SK-N-SH (cell line): ENCODE measurements at regions not wholly inside any gene's neighbourhood (a gene's known extent, or its start where the extent isn't known, plus 50 kb on each side); places are given as distances from the start of the nearest gene placed in this dataset.

ENCODE experiments used
- CTCF ChIA-PET: fragments of 300-600, 350-600 bp; formaldehyde crosslinking; extraction: SDS; loops from one replicate; lab custom pipeline; 2021; lab: Yijun Ruan, JAX
- POLR2A ChIA-PET: fragments of 350-600 bp; sonication (Branson Sonifier 250); formaldehyde crosslinking; extraction: SDS; loops from one replicate; lab custom pipeline; 2020; ENCODE audit warnings: antibody characterized with exemption, inconsistent platforms; lab: Yijun Ruan, JAX
- DNase-seq: peaks from one replicate; pipeline ENCODE4 v3.0.0; 2012
- H2AFZ ChIP-seq: fragments of 200-600 bp; sonication (generic); 2 replicates; pipeline ENCODE4 v1.8.1; 2016; ENCODE audit warnings: antibody characterized with exemption, mild to moderate bottlenecking, low read depth
- H3F3A ChIP-seq: fragments of 200-600 bp; sonication (generic); replicated peaks from 2 replicates; pipeline ENCODE3; 2016; ENCODE audit warnings: antibody characterized with exemption, mild to moderate bottlenecking; ENCODE audit not compliant: insufficient read depth
- H3K27ac ChIP-seq, 2 experiments: fragments of 200-500 bp in 1 of 2; fragments of 200-600 bp in 1 of 2; sonication (Bioruptor generic) in 1 of 2; sonication (generic), shearing (Covaris generic) in 1 of 2; 2 replicates each; pipeline versions ENCODE4 v1.5.1 to v1.6.1; 2014 to 2016; ENCODE audit warnings: low read depth in 2 of 2, inconsistent platforms in 1 of 2, low read length in 1 of 2, mild to moderate bottlenecking in 1 of 2, mixed read lengths in 1 of 2
- H3K27me3 ChIP-seq: fragments of 200-600 bp; sonication (generic), shearing (Covaris generic); 2 replicates; pipeline ENCODE4 v1.6.1; 2016; ENCODE audit warnings: mixed run types; ENCODE audit not compliant: insufficient read depth
- H3K36me3 ChIP-seq, 2 experiments: fragments of 200-500 bp in 1 of 2; fragments of 200-600 bp in 1 of 2; sonication (Bioruptor generic) in 1 of 2; sonication (generic) in 1 of 2; replicated peaks in 1 of 2; 2 replicates each; pipeline versions ENCODE3 to v1.5.1; 2014 to 2016; ENCODE audit warnings: low read length in 1 of 2, mild to moderate bottlenecking in 1 of 2; ENCODE audit not compliant: insufficient read depth in 2 of 2, control insufficient read depth in 1 of 2
- H3K4me1 ChIP-seq, 2 experiments: fragments of 200-500 bp in 1 of 2; fragments of 200-600 bp in 1 of 2; sonication (Bioruptor generic) in 1 of 2; sonication (generic), shearing (Covaris generic) in 1 of 2; 2 replicates each; pipeline versions ENCODE4 v1.5.1 to v1.6.1; 2014 to 2016; ENCODE audit warnings: low read depth in 1 of 2, low read length in 1 of 2, mixed run types in 1 of 2; ENCODE audit not compliant: insufficient read depth in 2 of 2, control insufficient read depth in 1 of 2
- H3K4me2 ChIP-seq: fragments of 200-600 bp; sonication (generic), shearing (Covaris generic); 2 replicates; pipeline ENCODE4 v1.6.1; 2017; ENCODE audit warnings: mixed run types
- H3K4me3 ChIP-seq, 2 experiments: fragments of 200-500 bp in 1 of 2; fragments of 200-600 bp in 1 of 2; sonication (Bioruptor generic) in 1 of 2; sonication (generic), shearing (Covaris generic) in 1 of 2; 2 replicates each; pipeline versions ENCODE4 v1.5.1 to v1.8.1; 2014 to 2016; ENCODE audit warnings: low read depth in 2 of 2, inconsistent platforms in 1 of 2, low read length in 1 of 2, mild to moderate bottlenecking in 1 of 2, mixed read lengths in 1 of 2, moderate library complexity in 1 of 2
- H3K79me2 ChIP-seq: fragments of 200-600 bp; sonication (generic); 2 replicates; pipeline ENCODE4 v1.8.1; 2017; ENCODE audit warnings: mild to moderate bottlenecking; ENCODE audit not compliant: insufficient read depth
- H3K9ac ChIP-seq: fragments of 200-600 bp; sonication (generic); 2 replicates; pipeline ENCODE4 v1.6.1; 2017; ENCODE audit warnings: mixed run types
- H3K9me2 ChIP-seq: fragments of 200-600 bp; sonication (generic); 2 replicates; pipeline ENCODE4 v1.6.1; 2017; ENCODE audit warnings: mixed run types
- H3K9me3 ChIP-seq: fragments of 200-600 bp; sonication (generic); 2 replicates; pipeline ENCODE4 v1.6.1; 2017; ENCODE audit warnings: mixed run types, mild to moderate bottlenecking, moderate library complexity
- H4K20me1 ChIP-seq: fragments of 200-600 bp; sonication (generic); 2 replicates; pipeline ENCODE4 v1.6.1; 2017; ENCODE audit warnings: mild to moderate bottlenecking, mixed run types; ENCODE audit not compliant: insufficient read depth
- ELF1 ChIP-seq: IDR thresholded peaks from 2 replicates; pipeline ENCODE4 v1.4.0; 2012
- EP300 ChIP-seq, 2 experiments: IDR thresholded peaks; 2 replicates each; pipeline versions ENCODE4 v1.4.0 to v1.6.1; 2012; ENCODE audit warnings: borderline replicate concordance in 1 of 2, low read depth in 1 of 2, low read length in 1 of 2
- EZH2phosphoT487 ChIP-seq: fragments of 200-600 bp; sonication (generic); IDR thresholded peaks from 2 replicates; pipeline ENCODE4 v1.6.1; 2017; ENCODE audit warnings: low read depth, mixed run types, mild to moderate bottlenecking, antibody characterized with exemption, moderate library complexity, borderline replicate concordance
- FOSL2 ChIP-seq: IDR thresholded peaks from 2 replicates; pipeline ENCODE4 v1.4.0; 2012; ENCODE audit warnings: low read depth, mild to moderate bottlenecking, moderate library complexity, borderline replicate concordance
- FOXM1 ChIP-seq: IDR thresholded peaks from 2 replicates; pipeline ENCODE4 v1.4.0; 2012; ENCODE audit warnings: low read depth, mild to moderate bottlenecking
- GABPA ChIP-seq: IDR thresholded peaks from 2 replicates; pipeline ENCODE4 v1.4.0; 2012; ENCODE audit warnings: low read depth, mild to moderate bottlenecking
- IRF3 ChIP-seq: fragments of 150-350 bp; IDR thresholded peaks from 2 replicates; pipeline ENCODE4 v1.6.1; 2016; ENCODE audit warnings: mild to moderate bottlenecking, low read depth, low read length
- MAX ChIP-seq: IDR thresholded peaks from 2 replicates; pipeline ENCODE4 v1.4.0; 2012; ENCODE audit warnings: low read depth
- MEF2A ChIP-seq: IDR thresholded peaks from 2 replicates; pipeline ENCODE4 v1.4.0; 2012; ENCODE audit warnings: low read depth, borderline replicate concordance
- MXI1 ChIP-seq: IDR thresholded peaks from 2 replicates; pipeline ENCODE4 v1.6.1; 2012; ENCODE audit warnings: mild to moderate bottlenecking, low read depth, low read length, improper control_type of control experiment
- NFIC ChIP-seq: IDR thresholded peaks from 2 replicates; pipeline ENCODE4 v1.4.0; 2012; ENCODE audit warnings: borderline replicate concordance
- POLR2AphosphoS5 ChIP-seq: IDR thresholded peaks from 2 replicates; pipeline ENCODE4 v1.6.1; 2012; ENCODE audit warnings: low read depth, low read length
- RAD21 ChIP-seq: IDR thresholded peaks from 2 replicates; pipeline ENCODE4 v1.6.1; 2012; ENCODE audit warnings: mild to moderate bottlenecking, low read length
- REST ChIP-seq: IDR thresholded peaks from 2 replicates; pipeline ENCODE4 v1.6.1; 2012; ENCODE audit warnings: mild to moderate bottlenecking, low read depth, low read length, moderate library complexity
- RFX5 ChIP-seq: IDR thresholded peaks from 2 replicates; pipeline ENCODE4 v1.6.1; 2012; ENCODE audit warnings: mild to moderate bottlenecking, improper control_type of control experiment, low read length
- RXRA ChIP-seq: IDR thresholded peaks from 2 replicates; pipeline ENCODE4 v1.4.0; 2012; ENCODE audit warnings: low read depth, mild to moderate bottlenecking, borderline replicate concordance
- TAF1 ChIP-seq: IDR thresholded peaks from 2 replicates; pipeline ENCODE4 v1.6.1; 2012; ENCODE audit warnings: low read depth, mild to moderate bottlenecking, low read length, moderate library complexity, borderline replicate concordance
- TCF12 ChIP-seq: IDR thresholded peaks from 2 replicates; pipeline ENCODE4 v1.4.0; 2012
- TEAD4 ChIP-seq: IDR thresholded peaks from 2 replicates; pipeline ENCODE4 v1.4.0; 2012; ENCODE audit warnings: mild to moderate bottlenecking, borderline replicate concordance; ENCODE audit not compliant: insufficient read depth
- YY1 ChIP-seq: IDR thresholded peaks from 2 replicates; pipeline ENCODE4 v1.4.0; 2012; ENCODE audit warnings: low read depth, mild to moderate bottlenecking
- WGBS: methylation state at CpG from one replicate; pipeline ENCODE4 v1.1.6; 2017; ENCODE audit warnings: low lambda C conversion rate; 5-methylcytosine and 5-hydroxymethylcytosine counted together

GRCh38 chr5:97480313-97480712 is 297.3 kb upstream of the RIOK2 start:
- Histone ChIP-seq H3K79me2 (no peaks in the 10 kb centered on the region), H3K9me3 (peaks cover 5% of the 10 kb centered on the region; the same call in 1 of the 2 replicates), H3K4me2 (no peak overlapping the region), H3K27me3 (no peaks in the 10 kb centered on the region), H3K4me3 (no peak overlapping the region), H3K27ac (no peak overlapping the region), H3K9ac (no peak overlapping the region), H3F3A (no peaks in the 10 kb centered on the region), H2AFZ (no peak overlapping the region)
- no peak for DNase-seq
- POLR2A ChIA-PET = no interaction called here
- no peak for TF ChIP-seq YY1
- TF ChIP-seq FOXM1 = no peak
- TF ChIP-seq RXRA = no peak
- TF ChIP-seq REST = no peak
- TF ChIP-seq, all 33 proteins: peak for 0
- Histone ChIP-seq H3K4me1 (no peaks in the 10 kb centered on the region), H4K20me1 (no peaks in the 10 kb centered on the region), H3K36me3 (no peaks in the 10 kb centered on the region), H3K9me2 (no peaks in the 10 kb centered on the region)
- WGBS = 68% methylated on average over 3 of the region's 3 CpGs
- CTCF ChIA-PET = interaction anchor here (1.5 kb wide), 1 partner anchor 54 kb away, joined by 3 read pairs; no protein-coding TSS in a partner anchor

- POLR2A ChIA-PET = no interaction called here
- DNase-seq = no peak
- Histone ChIP-seq H3K4me3 (no peak overlapping the region), H3K27ac (no peak overlapping the region), H3K79me2 (no peaks in the 10 kb centered on the region), H3K4me2 (no peak overlapping the region), H3K36me3 (no peaks in the 10 kb centered on the region), H3F3A (no peaks in the 10 kb centered on the region), H3K9me3 (no peaks in the 10 kb centered on the region; the same call in 1 of the 2 replicates), H3K4me1 (no peaks in the 10 kb centered on the region), H2AFZ (no peak overlapping the region), H3K9me2 (no peaks in the 10 kb centered on the region), H3K9ac (no peak overlapping the region), H3K27me3 (no peaks in the 10 kb centered on the region), H4K20me1 (no peaks in the 10 kb centered on the region)
- WGBS = 86% methylated on average over 3 of the region's 7 CpGs
- CTCF ChIA-PET = no interaction called here
- TF ChIP-seq MXI1 (no peak), MAX (no peak), TAF1 (no peak), NFIC (no peak), GABPA (no peak), RFX5 (no peak), EP300 (IDR thresholded peaks at IDR 0.05; ENCODE audit: borderline replicate concordance in 1 of 2, low read depth in 1 of 2, low read length in 1 of 2) (no peak), RAD21 (no peak), IRF3 (no peak), TEAD4 (no peak), MEF2A (no peak), YY1 (no peak), ELF1 (no peak), EZH2phosphoT487 (no peak), POLR2AphosphoS5 (no peak), FOSL2 (no peak), FOXM1 (no peak), TCF12 (no peak)
Measured at GRCh38 chr5:97488126-97488668, 305.1 kb upstream of the RIOK2 start.
